ENCODE measurements at regions not wholly inside any gene's neighbourhood (a gene's known extent, or its start where the extent isn't known, plus 50 kb on each side); places are given as distances from the start of the nearest gene placed in this dataset.

DNA sequence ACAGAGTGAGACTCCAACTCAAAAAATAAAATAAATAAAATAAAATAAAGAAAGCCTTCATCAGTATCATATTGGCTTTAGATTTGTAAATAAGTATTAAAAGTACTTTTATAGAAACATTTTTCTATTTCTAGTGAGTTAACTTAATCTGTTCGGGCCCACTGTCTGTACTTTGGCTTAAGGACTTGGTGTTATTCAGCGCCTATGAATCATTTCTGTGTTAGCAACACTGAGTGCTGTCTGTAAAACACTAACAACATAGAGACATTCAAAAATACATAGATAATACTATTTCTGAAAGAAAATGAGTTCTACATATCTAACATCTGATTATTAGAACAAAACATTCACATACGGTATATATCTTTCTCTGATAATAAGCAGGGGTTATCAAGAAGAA lies 221.5 kb upstream of the CDH19 start:
- no peak for DNase-seq

GRCh38 chr18:66819235-66819634 lies 215.3 kb upstream of the CDH19 start:
- DNase-seq, result no peak

- DNase-seq, result no peak
Measured at GRCh38 chr18:66813138-66813537, 209.2 kb upstream of the CDH19 start.

DNA sequence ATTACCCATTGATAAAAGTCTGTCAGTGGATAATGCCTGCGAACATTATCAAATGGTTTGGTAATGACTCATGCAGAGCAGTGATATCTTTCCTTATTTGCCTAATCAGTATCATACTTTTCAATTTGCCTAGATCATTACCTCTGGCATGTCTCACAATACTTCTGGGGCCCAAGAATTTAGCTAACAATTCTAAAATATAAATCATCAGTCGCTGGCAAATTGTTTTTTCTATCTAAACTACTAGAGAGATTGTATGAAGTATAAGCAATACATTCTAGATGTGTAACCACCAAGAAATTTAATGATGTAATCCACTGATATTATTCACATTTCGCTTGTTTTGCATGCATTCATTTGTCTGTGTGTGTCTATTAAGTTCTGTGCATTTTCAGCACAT lies 191.2 kb upstream of the CDH19 start:
- DNase-seq, result no peak

DNA sequence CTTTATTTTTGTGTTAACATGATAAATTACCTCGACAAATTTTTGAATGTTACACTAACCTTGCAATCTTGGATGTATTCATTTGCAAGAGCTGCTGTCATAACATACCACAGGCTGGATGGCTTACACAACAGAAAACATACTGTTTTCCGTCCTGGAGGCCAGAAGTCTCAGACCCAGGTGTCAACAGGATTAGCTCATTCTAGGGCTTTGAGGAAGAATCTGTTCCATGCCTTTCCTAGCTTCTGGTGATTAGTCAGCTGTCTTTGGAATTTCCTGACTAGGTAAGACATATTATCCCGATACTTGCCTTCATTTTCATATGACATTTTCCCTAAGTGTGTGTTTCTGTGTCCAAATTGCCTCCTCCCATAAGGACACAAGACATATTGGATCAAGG lies 188.6 kb upstream of the CDH19 start:
- DNase-seq, result no peak

- no peak for DNase-seq
Measured at GRCh38 chr18:66780609-66781008, 176.7 kb upstream of the CDH19 start.

DNA sequence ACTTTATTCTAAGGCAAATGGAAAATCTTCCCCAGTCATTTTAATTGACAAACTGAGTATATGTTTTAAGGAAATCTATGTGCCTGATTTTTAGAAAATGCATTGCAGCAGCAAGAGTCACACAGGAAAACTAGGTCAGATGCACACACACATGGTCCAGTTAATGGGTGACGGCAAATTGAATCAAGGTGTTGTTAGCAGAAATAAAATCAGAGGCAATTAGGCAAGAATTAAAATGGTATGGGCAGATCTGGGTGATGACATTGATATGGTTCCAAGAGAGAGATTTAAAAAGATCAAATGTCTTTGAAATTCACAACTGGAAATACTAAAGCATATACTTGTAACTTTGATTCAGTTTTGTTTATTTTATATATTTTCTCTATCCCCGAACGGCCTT lies 174.2 kb upstream of the CDH19 start:
- DNase-seq, result no peak

DNA sequence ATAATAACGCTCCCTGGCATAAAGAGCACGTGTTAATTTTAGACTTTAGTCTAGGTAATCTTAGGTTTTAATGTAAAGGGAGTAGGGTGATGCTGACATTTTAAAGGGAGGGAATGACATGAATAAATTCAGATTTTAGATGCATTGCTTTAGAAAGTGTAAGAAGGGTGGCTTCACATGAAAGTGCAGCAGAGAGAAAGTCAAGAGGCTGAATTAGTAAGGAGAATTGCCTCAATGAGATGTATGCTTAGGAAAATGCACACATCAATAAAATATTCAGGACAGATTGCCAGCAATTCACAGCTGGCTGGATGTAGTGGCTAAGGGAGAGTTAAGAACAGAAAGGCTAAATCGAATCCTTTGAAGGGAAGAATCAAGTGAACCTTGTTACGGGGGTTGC lies 165.5 kb upstream of the CDH19 start:
- DNase-seq, result no peak

DNA sequence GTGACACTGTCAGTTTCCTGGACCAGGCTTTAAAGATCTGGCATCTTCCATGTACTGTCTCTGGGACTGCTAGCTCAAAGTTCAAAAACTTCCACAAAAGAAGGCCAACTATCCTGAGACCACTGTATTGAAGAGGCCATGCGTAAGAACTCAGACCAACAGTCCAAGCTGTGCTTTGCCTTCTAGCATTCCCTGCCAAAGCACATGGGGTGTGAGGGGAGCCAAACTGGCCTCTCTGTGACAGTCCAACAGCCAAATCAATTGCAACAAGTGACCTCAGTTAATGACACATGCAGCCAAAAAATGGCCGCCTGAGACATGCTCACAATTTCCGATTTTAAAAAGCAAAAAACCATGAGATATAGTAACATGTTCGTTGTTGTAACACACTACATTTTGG lies 160.3 kb upstream of the CDH19 start:
- no peak for DNase-seq

DNA sequence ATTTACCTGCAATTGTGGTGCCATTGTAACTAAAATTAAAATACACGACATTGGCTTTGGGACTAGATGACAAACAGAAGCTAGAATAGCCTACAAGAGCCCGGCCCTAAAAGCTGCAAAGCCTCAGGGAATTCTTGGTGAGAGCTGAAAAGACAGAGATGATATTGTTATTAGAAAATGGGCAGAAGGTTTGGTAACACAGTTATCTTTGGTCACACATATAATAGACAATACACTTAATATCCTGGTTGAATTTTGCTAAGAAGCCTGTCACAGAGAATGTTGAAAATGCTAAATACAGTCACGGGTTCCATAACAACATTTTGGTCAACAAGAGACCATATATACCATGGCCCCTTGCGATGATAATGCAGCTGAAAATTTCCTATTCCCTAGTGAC lies 157.3 kb upstream of the CDH19 start:
- DNase-seq, result no peak

GRCh38 chr18:66760559-66760958 lies 156.7 kb upstream of the CDH19 start:
- DNase-seq, result no peak

GRCh38 chr18:66759050-66759828 lies 155.3 kb upstream of the CDH19 start:
- no peak for DNase-seq

DNA sequence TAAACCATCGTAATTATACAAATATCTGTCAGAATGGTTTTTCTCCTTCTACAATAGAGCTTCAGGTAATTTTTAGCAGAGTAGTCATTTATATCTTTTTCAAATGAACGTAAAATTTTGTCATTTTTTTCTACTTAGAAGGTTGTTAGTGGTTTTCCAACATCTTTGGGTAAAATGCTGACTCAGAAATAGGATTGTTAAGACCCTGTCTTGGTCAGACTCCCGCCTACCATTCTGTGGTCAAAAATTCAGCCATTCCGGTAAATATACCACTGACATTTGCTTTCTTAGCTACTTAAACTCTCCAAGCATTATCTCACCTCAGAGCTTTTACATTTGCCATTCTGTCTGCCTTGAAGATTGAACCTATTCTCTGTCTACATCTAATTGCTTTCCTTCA lies 154.1 kb upstream of the CDH19 start:
- DNase-seq, result no peak

DNA sequence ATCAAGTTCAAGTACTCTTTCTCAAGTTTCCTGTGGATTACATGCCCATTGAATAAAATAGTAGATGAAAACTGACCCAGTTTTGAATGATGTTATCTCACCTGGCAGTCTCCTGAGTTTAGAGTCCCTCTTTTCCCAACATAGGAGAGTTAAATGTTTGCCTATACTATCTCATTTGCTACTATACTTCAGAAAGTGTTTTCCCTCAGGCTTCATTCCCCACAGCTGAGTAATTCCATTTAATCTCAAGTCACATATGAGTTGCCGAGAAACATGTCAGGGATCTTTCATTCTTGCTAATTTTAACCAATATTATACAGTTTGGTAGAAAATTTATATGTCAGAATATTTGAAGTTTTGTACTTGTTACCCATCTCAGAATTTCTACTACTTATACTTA lies 150.4 kb upstream of the CDH19 start:
- no peak for DNase-seq

DNA sequence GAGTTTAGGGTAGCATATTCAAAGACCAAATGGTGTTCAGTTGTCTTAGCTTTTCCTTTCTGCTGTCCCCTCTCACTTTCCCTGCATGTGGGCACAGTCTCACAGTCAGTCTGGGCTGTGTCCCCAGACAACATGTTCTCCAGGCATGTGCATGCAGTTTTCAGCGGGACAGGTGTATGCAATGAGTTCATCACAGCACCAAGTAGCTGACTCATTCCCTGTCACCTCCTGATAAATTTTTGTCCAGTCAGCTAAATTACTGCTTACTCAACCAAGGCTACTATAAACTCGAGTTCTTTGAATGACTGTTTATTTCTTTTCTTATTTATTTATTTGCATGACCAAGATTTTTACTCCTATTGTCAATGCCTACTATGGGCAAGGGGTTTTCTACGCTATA lies 148.8 kb upstream of the CDH19 start:
- DNase-seq, result no peak

GRCh38 chr18:66749481-66750035 lies 145.7 kb upstream of the CDH19 start:
- no peak for DNase-seq

DNA sequence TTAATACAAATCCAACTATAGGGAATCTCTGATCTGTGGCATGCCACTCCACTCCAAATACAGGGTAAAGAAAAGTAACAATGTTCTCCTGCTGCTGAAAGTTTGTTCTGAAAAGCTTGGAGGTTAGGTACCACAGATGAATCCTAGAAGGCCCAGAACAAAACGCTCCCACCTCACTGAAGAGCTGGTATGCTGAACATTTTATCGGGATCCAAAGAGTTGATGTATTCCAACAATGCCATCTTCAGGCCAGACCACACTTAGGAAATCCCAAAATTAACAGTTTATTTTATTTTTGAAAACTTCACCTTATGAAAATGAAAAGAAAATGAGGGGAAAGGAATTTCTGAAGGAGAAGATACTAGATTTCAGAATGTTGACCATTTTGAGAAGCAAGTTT lies 145.1 kb upstream of the CDH19 start:
- no peak for DNase-seq

DNA sequence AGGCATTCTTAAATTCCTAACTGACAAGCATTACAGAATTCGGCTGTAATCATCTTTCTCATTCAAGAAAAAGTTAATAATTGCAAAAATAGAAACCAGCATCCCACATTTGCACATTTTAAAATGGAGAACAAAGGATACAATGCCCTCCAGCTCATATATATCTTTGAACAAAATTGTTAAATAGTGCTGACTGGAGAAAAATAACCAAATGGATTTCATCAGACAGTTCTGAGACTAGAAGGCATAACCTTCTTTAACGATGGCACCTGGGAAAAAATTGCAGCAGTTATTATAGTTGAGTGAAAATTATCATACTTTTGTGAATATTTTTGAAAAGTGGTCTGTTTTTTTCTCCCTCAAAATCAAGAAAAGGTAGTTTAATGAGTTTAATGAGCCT lies 138.9 kb upstream of the CDH19 start:
- no peak for DNase-seq

- DNase-seq, result no peak
Measured at GRCh38 chr18:66735933-66736332, 132.0 kb upstream of the CDH19 start.

GRCh38 chr18:66734451-66734850 lies 130.6 kb upstream of the CDH19 start:
- DNase-seq, result no peak

GRCh38 chr18:66731890-66732289 lies 128.0 kb upstream of the CDH19 start:
- DNase-seq, result no peak

GRCh38 chr18:66729442-66730239 lies 125.8 kb upstream of the CDH19 start:
- no peak for DNase-seq

DNA sequence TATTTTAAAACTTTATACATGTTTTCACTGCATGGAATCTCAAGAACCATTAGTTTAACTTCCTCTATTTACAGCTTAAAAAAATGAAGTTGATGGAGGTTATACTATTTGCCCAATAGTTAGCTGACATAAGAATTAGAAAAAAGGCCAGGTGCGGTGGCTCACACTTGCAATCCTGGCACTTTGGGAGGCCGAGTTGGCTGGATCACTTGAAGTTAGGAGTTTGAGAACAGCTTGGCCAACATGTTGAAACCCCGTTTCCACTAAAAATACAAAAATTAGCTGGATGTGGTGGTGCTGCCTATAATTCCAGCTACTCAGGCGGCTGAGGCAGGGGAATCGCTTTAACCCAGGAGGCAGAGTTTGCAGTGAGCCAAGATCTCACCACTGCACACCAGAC lies 125.1 kb upstream of the CDH19 start:
- DNase-seq, result no peak

DNA sequence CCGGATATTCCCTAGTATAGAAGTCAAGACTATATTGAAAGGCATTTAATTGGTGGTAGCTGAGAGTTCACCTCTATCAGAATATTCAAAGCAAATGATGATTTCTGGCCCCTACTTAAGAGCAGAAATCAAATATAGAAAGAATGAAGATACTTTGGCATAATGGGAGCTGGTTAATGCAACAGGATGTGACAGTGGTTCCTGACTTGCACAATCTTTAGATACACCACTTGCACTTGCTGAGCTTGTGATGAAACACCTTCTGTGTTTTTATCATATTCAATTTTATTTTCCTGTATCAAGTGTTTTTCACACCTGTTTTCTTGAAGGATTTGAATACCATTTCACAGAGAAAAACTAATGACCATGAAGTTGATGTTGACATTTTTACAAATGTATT lies 124.1 kb upstream of the CDH19 start:
- no peak for DNase-seq

Measured in EL (cell line).